ENCODE measurements at regions not wholly inside any gene's neighbourhood (a gene's known extent, or its start where the extent isn't known, plus 50 kb on each side); places are given as distances from the start of the nearest gene placed in this dataset.

- Histone ChIP-seq H3K9me2 (ENCODE audit: insufficient read depth) (no peaks in the 10 kb centered on the region), H3K27me3 (ENCODE audit: insufficient read depth) (no peaks in the 10 kb centered on the region), H3K27ac (ENCODE audit: low read depth) (no peak overlapping the region), H3K4me2 (no peak overlapping the region), H4K20me1 (replicated peaks; ENCODE audit: insufficient read depth) (no peaks in the 10 kb centered on the region), H3K79me2 (replicated peaks; ENCODE audit: insufficient read depth) (no peaks in the 10 kb centered on the region), H3F3A (replicated peaks; ENCODE audit: low read depth) (no peaks in the 10 kb centered on the region), H3K36me3 (ENCODE audit: insufficient read depth) (no peaks in the 10 kb centered on the region), H3K4me3 (no peak overlapping the region), H3K4me1 (ENCODE audit: insufficient read depth) (peaks cover 7% of the 10 kb centered on the region; the same call in 1 of the 2 replicates), H2AFZ (no peak overlapping the region)
- Mint-ChIP-seq H3K9me3 (peaks cover 21% of the 10 kb centered on the region), H3K27me3 (ENCODE audit: insufficient read depth, low read depth, poor library complexity) (peaks cover 1% of the 10 kb centered on the region), H3K4me1 (peaks cover 5% of the 10 kb centered on the region), H3K4me3 (no peak overlapping the region), H3K27ac (no peak overlapping the region), H3K36me3 (ENCODE audit: low read depth) (peaks cover 14% of the 10 kb centered on the region; the same call in 2 of the 3 replicates)
- ATAC-seq (no peak), DNase-seq (ENCODE audit: low spot score) (no peak)
- TF ChIP-seq REST (IDR thresholded peaks at IDR 0.05; ENCODE audit: unreplicated experiment) = no peak
- TF ChIP-seq ZNF114 (CRISPR knock-in tag; IDR thresholded peaks at IDR 0.05) = no peak
- no peak for TF ChIP-seq CREB1 (CRISPR knock-in tag; IDR thresholded peaks at IDR 0.05; ENCODE audit: low read depth)
- TF ChIP-seq CTCF (conservative IDR thresholded peaks at IDR 0.05; ENCODE audit: low read depth in 2 of 2) = no peak
- TF ChIP-seq, protein P1, sequence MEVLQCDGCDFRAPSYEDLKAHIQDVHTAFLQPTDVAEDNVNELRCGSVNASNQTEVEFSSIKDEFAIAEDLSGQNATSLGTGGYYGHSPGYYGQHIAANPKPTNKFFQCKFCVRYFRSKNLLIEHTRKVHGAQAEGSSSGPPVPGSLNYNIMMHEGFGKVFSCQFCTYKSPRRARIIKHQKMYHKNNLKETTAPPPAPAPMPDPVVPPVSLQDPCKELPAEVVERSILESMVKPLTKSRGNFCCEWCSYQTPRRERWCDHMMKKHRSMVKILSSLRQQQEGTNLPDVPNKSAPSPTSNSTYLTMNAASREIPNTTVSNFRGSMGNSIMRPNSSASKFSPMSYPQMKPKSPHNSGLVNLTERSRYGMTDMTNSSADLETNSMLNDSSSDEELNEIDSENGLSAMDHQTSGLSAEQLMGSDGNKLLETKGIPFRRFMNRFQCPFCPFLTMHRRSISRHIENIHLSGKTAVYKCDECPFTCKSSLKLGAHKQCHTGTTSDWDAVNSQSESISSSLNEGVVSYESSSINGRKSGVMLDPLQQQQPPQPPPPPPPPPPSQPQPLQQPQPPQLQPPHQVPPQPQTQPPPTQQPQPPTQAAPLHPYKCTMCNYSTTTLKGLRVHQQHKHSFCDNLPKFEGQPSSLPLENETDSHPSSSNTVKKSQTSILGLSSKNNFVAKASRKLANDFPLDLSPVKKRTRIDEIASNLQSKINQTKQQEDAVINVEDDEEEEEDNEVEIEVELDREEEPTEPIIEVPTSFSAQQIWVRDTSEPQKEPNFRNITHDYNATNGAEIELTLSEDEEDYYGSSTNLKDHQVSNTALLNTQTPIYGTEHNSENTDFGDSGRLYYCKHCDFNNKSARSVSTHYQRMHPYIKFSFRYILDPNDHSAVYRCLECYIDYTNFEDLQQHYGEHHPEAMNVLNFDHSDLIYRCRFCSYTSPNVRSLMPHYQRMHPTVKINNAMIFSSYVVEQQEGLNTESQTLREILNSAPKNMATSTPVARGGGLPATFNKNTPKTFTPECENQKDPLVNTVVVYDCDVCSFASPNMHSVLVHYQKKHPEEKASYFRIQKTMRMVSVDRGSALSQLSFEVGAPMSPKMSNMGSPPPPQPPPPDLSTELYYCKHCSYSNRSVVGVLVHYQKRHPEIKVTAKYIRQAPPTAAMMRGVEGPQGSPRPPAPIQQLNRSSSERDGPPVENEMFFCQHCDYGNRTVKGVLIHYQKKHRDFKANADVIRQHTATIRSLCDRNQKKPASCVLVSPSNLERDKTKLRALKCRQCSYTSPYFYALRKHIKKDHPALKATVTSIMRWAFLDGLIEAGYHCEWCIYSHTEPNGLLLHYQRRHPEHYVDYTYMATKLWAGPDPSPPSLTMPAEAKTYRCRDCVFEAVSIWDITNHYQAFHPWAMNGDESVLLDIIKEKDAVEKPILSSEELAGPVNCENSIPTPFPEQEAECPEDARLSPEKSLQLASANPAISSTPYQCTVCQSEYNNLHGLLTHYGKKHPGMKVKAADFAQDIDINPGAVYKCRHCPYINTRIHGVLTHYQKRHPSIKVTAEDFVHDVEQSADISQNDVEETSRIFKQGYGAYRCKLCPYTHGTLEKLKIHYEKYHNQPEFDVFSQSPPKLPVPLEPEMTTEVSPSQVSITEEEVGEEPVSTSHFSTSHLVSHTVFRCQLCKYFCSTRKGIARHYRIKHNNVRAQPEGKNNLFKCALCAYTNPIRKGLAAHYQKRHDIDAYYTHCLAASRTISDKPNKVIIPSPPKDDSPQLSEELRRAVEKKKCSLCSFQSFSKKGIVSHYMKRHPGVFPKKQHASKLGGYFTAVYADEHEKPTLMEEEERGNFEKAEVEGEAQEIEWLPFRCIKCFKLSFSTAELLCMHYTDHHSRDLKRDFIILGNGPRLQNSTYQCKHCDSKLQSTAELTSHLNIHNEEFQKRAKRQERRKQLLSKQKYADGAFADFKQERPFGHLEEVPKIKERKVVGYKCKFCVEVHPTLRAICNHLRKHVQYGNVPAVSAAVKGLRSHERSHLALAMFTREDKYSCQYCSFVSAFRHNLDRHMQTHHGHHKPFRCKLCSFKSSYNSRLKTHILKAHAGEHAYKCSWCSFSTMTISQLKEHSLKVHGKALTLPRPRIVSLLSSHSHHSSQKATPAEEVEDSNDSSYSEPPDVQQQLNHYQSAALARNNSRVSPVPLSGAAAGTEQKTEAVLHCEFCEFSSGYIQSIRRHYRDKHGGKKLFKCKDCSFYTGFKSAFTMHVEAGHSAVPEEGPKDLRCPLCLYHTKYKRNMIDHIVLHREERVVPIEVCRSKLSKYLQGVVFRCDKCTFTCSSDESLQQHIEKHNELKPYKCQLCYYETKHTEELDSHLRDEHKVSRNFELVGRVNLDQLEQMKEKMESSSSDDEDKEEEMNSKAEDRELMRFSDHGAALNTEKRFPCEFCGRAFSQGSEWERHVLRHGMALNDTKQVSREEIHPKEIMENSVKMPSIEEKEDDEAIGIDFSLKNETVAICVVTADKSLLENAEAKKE (CRISPR knock-in tag; IDR thresholded peaks at IDR 0.05) = no peak
These were observed 233.9 kb downstream of the RAB28 start for GRCh38 chr4:13250263-13250662.
